Activated CD8-positive, alpha-beta memory T cell treated with anti-CD3 and anti-CD28 coated beads, Interleukin-2, amount 50 U/mL, for 4 hours (primary cell): ENCODE measurements at regions not wholly inside any gene's neighbourhood (a gene's known extent, or its start where the extent isn't known, plus 50 kb on each side); places are given as distances from the start of the nearest gene placed in this dataset.

ENCODE experiments used
- DNase-seq: peaks from one replicate; pipeline ENCODE4 v3.0.0-alpha.2; 2020

GRCh38 chr3:184659797-184660301 is 52.0 kb downstream of the MAGEF1 start:
- DNase-seq: no peak

DNA sequence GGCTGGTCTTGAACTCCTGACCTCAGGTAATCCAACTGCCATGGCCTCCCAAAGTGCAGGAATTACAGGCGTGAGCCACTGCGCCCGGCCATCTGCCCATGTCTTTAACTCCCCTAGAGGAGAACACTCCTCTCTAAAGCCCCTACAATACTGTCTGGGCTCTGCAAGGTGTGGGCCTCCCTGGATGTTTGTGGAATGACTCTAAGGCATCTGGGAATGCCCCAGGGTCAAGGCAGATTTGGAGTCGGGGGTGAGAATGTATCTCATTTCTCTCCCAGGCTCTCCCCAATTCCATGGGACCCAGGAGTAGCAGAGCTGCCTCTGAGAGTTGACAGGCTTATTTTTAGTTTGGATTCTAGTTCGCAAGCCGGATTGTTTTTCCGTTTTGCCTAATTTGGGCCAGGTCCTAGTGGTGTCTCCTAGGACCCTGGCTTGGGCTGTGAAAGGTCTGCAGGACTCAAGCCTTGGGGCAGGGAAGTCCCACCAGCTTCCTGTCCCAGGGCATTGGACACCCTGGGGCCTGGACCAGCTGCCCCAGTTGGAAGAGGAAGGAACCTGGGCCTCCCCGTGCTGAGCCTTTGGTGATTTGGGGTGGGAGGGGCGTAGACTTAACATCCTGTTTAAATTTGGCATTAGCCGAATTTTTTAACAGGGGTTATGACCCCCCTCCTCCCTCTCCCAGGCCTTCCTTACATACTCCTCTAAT is 53.5 kb downstream of the MAGEF1 start:
- no peak for DNase-seq

DNA sequence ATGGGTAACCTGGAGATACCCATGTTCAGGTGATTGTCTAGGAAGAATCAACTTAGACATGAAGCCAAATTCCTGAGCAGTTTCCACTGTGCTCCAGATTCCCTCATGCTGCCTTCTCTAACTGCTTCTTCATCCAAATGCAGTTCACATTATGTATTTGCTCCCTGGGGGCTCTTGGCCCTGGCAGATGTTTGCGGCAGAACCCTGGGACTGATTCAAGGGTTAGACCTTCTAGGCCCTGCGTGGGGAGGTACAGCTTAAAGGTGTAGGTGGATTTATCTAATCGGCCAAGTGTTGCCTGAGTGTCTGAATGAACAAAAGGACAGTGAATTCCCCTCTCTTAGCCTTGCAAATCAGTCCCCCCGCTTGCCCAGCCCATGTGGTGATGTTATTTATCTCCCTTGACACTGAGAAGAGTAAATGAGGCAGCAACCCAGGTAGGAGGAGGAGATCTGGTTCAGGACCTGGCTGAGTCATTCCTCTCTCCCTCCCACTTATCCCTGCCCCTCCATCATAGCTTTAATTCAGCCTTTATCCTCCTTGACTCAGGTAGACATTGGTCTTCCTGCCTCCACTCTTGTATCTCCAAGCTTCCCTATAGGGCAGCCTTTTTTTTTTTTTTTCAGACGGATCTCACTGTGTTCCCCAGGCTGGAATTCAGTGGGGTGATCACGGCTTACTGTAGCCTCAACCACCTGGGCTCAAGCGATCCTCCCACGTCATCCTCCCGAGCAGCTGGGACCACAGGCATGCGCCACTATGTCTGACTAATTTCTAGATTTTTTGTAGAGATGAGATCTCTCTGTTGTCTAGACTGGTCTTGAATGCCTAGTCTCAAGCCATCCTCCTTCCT is 54.8 kb downstream of the MAGEF1 start:
- no peak for DNase-seq

DNA sequence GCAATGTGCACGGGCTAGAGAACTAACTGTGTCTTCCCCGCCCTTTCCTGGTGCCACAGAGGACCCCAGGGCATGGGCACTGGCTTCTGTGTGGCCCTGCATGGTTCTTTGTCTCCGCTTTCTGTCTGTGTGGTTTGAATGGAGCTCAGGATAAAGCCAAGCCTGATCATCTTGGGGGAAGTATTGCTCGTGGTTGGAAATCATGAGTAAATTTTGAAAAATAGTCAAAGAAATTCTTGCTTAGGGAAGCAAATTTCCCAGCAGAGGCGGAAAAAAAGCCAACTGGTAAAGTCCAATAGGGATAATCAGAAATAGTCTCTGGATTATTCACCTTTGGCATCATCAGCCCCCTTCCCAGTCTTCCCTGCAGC is 55.4 kb downstream of the MAGEF1 start:
- no peak for DNase-seq

DNA sequence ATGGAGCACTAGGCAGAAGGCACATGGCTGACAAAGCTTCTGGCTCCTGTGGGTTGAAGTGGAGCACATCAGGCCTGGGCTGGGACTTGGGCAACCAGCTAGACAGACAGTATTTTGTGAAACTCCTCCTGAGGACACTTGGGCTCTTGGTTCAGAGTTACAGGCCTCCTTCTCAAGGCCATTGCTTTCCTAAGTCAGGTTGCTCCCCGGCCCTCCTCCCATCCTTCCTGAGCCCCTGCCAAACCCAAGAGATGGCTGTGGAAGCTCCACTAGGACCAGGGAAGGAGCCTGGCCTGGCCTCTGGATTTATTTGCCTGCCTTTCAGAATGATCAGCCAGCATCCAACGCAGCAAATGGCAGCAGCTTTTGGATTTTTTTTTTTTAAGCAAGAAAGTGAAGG is 56.3 kb downstream of the MAGEF1 start:
- DNase-seq: no peak

- no peak for DNase-seq
These were observed 57.5 kb downstream of the MAGEF1 start for GRCh38 chr3:184654375-184654774.

DNA sequence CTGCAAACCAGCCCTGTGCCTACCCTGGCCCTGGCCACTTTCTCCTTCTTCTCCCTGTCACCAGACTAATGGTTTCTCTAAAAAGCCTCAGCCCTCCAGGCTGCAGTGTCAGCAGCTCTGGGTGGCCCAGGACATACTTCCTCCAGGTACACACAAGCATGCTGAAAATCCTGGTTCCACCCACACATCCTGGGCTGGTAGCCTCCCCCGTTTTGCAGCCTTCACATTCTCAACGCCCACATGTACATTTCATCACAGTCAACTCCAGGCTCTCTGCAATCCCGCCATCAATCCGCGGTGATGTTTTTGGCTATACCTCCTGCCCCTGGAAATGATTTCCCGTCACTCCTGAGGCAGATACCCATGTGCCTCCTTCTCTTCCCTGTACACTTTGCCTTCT is 59.4 kb downstream of the MAGEF1 start:
- DNase-seq: no peak

GRCh38 chr3:184651904-184652303 is 60.0 kb downstream of the MAGEF1 start:
- no peak for DNase-seq

DNA sequence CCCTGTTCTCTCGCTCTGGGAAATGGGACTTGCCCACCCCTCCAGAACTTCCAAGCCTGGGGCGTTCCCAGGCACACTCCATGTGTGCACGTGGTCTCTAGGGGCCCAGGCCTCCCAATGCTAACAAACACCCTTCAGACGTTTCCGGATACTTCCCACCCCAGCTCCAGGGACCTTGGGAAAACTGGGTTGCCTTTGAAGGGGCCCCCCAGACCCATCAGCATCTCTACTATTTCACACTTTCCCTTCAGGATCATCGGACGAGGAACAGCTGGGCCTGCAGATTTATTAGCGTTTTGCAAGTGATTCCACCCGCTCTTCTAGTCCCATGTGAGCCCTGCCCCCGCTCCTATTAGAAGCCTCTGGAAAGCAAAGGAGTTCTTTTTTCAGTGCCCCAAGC is 63.2 kb downstream of the MAGEF1 start:
- DNase-seq: no peak

DNA sequence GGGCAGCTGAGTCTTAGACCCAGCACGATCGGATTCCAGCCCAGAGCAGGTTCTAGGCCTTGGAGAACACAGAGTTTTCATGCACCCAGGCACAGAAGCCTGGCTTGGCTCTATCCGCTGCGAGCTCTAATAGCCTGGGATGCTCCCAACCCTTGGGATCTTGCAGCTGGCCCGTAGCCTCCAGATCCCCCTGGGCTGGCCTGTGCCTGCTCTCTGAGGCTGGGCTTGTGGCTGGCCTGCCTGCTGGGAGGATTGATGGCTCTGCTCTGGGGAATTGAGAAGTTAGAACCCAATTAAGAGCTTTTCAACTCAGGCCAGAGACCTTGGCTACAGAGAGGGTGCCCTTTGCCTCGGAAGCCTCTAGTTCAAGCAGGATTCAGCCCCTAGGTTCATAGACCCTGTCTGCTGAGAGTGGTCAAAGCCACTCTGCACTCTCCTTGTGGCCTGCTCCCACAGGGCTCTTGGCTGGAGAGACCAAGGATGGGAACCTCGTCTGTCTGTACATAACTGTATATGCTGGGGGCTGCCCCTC is 64.4 kb downstream of the MAGEF1 start:
- no peak for DNase-seq

- DNase-seq: no peak
These were observed 66.5 kb downstream of the MAGEF1 start for GRCh38 chr3:184645336-184645735.

GRCh38 chr3:184643442-184643841 is 68.4 kb downstream of the MAGEF1 start:
- DNase-seq: no peak

DNA sequence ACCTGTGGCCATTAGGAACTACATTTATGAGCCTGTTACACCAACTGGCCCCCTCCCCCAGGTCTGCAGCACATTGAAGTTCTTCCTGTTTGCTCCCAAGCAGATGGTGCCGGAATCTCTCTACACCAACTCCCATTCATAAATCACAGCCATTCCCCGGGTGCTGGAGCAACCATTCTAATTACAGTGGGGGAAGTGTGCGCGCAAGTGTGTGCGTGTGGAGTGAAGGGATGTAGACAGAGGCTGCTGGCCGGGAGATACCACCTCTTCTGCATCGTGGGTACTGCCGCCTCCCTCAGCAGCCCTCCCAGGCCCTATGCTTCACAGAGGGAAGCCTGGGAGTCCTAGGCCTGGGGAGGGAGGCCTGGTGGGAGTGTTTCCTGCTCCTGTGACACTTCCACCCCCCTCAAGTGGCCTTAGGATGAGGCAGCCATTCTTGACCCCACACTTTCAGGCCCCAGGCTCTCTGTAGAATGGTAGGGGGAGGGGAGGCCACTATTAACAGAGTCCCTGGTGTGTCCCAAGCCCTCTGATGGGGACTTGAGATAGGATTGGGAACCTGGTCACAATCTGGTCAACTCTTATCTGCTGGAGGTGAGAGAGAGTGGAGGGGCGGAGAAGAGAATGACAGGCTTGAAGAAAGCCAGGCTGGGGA is 69.1 kb downstream of the MAGEF1 start:
- DNase-seq: no peak

- no peak for DNase-seq
These were observed 70.4 kb downstream of the MAGEF1 start for GRCh38 chr3:184641430-184641829.

GRCh38 chr3:184639351-184639750 is 72.5 kb downstream of the MAGEF1 start:
- DNase-seq: no peak

DNA sequence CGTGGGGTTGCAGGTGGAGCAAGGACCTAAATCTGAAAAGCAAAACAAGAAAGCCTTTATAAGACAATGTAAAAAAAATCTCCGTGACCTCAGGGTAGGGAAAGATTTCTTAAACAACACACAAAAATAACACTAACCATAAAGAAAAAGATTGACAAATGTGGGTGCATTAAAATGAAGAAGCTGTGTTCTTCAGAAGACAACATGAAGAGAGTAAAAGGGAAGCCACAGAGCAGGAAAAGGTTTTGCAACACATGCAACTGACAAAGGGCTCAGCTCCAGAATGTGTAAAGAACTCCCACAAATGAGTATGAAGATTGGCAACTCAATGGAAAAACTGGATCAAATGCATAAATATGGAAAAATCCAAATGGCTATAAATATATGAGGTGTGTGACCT is 74.2 kb downstream of the MAGEF1 start:
- no peak for DNase-seq

DNA sequence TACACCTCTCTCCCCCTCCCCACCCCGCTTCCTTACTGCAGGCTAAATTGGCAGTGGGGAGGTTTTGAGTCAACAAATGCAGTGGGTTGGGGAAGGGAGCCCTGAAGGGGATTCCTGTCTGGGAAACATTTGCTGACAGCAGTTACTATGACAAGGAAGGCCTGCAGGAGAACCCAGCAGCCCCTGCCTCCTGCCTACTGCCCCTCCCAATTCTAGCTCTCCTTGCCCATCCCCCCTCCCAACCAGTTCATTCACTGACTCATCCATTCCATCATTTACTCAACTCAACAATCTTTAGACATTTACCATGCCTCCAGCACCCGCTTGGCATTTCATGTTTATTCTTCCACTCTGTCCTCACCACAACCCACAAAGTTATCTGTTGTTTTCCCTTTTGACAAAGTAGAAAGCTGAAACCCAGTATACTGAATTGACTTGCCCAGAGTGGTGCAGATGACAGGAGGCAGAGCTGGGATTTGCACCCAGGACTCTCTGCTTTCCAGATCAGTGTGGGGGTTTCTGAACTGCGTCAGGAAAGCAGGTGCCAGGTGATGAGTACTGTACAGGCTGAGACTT is 75.0 kb downstream of the MAGEF1 start:
- peak; percentile 22 for DNase-seq

DNA sequence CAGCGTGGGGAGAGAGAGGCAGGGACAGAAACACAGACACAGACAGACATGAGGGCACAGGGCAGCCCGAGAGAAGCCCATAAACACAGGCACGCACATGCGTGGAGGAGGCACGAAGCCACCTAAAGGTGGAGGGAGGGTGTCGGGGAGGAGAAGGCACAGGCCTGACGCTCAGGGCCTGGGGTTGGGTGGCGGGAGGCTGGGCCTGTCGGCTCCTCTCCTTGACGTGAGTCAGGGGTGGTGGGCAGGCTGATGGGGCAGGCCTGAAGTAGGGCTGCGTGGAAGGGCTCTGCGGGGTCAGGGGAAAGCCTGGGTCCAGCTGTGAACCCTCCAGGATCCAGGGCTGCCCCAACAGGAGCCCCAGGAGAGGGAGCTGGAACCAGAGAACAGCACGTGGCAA is 74.2 kb downstream of the EPHB3 start:
- DNase-seq: no peak

DNA sequence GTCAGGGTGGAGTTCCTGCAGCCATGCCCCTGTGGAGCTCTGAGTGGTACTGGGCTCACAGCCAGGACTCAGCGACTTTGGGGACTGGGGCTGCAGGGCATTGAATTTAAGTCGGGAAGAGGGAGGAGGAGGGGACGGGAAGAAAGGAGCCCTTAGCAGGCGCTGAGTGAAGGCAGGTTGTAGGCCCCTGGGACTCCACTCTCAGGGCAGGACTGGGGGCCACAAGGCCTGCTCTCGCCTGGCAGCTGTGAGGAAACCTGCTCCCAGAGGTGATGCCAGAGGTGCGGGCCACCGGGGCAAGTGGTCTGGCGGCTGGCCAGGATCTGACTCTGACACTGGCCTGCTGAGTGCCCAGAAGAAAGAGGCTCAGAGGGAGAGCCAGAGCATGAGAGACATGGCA is 73.5 kb downstream of the EPHB3 start:
- no peak for DNase-seq

DNA sequence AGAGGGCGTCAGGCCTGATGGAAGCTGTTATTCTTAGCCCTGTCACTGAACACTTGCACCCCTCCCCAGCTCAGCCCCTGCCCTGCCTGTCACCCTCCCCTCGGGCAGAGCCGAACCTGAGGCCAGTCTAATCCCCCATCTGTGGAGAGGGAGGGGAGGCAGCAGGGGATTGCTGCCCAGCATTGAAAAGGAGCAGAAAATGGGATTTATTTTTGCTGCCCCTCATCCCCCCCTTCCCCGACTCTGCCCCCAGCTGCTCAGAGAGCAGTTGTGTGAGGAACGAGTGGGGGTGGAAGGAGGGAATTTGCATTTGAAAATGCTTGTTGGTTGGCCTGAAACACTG is 71.6 kb downstream of the EPHB3 start:
- DNase-seq: no peak

DNA sequence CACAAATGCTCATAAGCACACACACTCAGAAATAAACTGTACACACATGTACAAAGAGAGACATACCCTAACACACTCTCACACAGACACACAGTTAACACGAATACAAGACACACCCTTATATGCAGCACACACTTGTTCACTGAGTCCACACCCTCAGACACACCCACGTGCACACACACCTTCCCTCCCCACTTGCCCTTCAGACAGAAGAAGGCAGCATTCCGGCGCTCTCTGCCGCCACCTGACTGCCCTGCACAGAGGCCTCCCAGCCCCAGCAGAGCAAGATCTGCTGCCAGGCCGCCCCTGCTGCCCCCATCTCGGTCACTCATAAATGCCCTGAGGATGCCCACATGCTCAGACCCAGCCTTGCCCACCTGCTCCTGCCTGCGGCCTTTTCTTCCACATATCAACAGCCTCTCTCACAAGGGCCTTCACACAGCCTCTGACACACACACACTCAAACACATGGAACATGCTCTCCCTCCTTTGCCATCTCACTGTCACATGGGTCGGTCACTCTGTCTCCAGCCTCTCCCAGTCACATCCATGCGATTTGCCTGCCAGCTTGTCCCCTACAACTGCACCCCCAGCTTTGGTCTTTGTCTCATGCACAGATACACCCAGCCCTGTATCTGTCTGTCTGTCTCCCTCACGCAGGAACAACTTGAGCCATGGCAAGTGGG is 71.1 kb downstream of the EPHB3 start:
- DNase-seq: no peak
